Activated T-cell treated with anti-CD3 and anti-CD28 coated beads, Interleukin-2, amount 50 U/mL, for 4 hours (primary cell): ENCODE measurements at regions not wholly inside any gene's neighbourhood (a gene's known extent, or its start where the extent isn't known, plus 50 kb on each side); places are given as distances from the start of the nearest gene placed in this dataset.

Experiments
- ATAC-seq, 2 donors: fragments of 200-7000 bp; cut with Tn5 transposase; one replicate each; pipeline ENCODE4 v1.10.0; 2021
- DNase-seq: peaks from one replicate; pipeline ENCODE4 v3.0.0-alpha.2; 2020
- H3K27me3 Mint-ChIP-seq: one replicate; pipeline ENCODE4 v1.8.0; 2021; ENCODE audit warnings: low read depth, mixed read lengths
- H3K36me3 Mint-ChIP-seq: one replicate; pipeline ENCODE4 v1.8.0; 2022; ENCODE audit warnings: mixed read lengths; ENCODE audit not compliant: insufficient read depth
- H3K4me1 Mint-ChIP-seq: one replicate; pipeline ENCODE4 v1.8.0; 2021; ENCODE audit warnings: low read depth, mixed read lengths
- H3K4me3 Mint-ChIP-seq: one replicate; pipeline ENCODE4 v1.8.0; 2021; ENCODE audit warnings: mild to moderate bottlenecking, moderate library complexity, mixed read lengths
- H3K9me3 Mint-ChIP-seq: one replicate; pipeline ENCODE4 v1.8.0; 2021; ENCODE audit warnings: mixed read lengths

DNA sequence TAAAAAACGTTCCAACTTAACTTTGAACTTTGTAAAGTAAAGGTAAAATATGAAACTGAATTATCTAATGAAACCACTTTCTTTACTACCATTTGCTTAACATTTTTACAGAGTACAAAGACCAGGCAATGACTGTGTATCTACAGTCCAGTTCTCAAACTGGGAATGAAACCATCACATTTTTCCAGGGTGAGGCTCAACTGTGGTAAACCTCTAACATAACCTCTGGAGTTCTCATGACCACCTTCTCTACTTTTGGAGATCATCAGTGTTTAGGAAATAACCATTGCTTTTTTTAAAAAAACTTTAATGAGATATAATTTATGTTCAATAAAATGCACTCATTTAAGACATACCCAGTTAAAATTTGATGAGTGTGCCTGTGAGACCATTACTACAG is 223.5 kb downstream of the RNF152 start:
- Mint-ChIP-seq H3K27me3 (peaks cover 8% of the 10 kb centered on the region), H3K4me1 (no peaks in the 10 kb centered on the region), H3K4me3 (no peak overlapping the region), H3K36me3 (no peaks in the 10 kb centered on the region), H3K9me3 (no peaks in the 10 kb centered on the region)
- DNase-seq (no peak), ATAC-seq (no peak)

GRCh38 chr18:61666876-61667590 is 225.8 kb downstream of the RNF152 start:
- H3K4me3 Mint-ChIP-seq, result no peak overlapping the region
- H3K4me1 Mint-ChIP-seq, result no peaks in the 10 kb centered on the region
- no peak for ATAC-seq
- no peaks in the 10 kb centered on the region for H3K36me3 Mint-ChIP-seq
- no peak for DNase-seq
- no peaks in the 10 kb centered on the region for H3K27me3 Mint-ChIP-seq
- H3K9me3 Mint-ChIP-seq, result peaks cover 7% of the 10 kb centered on the region

DNA sequence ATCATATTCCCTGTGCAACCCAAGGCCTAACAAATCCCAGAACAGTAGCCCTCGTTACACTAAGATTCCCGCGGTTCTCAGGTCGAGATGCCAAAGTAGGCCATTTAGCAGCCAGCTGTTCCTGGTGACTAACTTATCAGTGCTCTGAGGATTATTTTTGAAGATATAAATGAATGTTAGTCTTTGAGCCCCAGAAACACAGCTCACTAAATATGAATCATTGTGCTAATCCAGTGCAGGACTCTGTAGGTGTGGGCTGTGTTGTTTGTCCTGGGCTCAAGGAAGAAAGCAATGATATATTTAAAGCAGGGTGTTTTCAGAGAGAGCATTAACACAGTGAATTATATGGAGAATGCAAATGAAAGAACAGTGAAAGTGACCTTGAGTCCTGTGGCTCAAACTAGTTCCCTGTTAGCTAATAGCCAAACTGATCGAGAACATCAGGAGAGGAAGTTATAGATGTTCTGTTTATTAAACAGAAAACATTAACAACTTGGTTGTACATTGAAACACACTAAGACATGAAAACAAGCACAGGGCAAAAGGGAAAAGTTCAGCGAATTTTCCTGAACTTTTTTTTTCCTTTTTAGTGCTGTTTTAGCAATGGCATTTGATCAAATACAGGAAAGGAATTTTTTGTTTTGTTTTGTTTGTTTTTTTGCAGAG is 228.3 kb downstream of the RNF152 start:
- ATAC-seq (no peak), DNase-seq (no peak)
- Mint-ChIP-seq H3K4me3 (no peak overlapping the region), H3K27me3 (peaks cover 3% of the 10 kb centered on the region), H3K4me1 (no peaks in the 10 kb centered on the region), H3K36me3 (no peaks in the 10 kb centered on the region), H3K9me3 (peaks cover 10% of the 10 kb centered on the region)

DNA sequence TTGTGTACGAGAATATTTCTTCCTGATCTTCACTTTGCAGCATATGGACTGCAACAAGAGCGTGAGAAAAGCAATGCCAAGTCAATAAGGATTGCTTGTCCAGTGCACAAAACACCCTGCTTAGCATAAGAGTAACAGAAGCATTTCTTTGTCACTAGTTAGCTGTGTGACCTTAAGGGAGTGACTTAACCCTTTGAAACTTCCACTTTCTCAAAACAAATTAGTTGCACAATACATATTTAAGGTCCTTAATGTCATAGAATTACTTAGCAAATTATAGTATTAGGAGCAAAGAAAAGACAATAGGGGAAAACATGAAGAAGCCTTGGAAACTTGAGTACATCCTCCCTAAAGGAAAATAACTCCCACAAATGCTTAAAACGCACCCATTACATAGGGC is 230.1 kb downstream of the RNF152 start:
- H3K4me3 Mint-ChIP-seq, result no peak overlapping the region
- peaks cover 3% of the 10 kb centered on the region for H3K27me3 Mint-ChIP-seq
- H3K9me3 Mint-ChIP-seq, result peaks cover 10% of the 10 kb centered on the region
- H3K36me3 Mint-ChIP-seq, result no peaks in the 10 kb centered on the region
- H3K4me1 Mint-ChIP-seq, result no peaks in the 10 kb centered on the region
- no peak for DNase-seq
- no peak for ATAC-seq

- no peak overlapping the region for H3K4me3 Mint-ChIP-seq
- H3K27me3 Mint-ChIP-seq, result peaks cover 5% of the 10 kb centered on the region
- no peak for ATAC-seq
- no peaks in the 10 kb centered on the region for H3K36me3 Mint-ChIP-seq
- DNase-seq, result no peak
- peaks cover 13% of the 10 kb centered on the region for H3K9me3 Mint-ChIP-seq
- no peaks in the 10 kb centered on the region for H3K4me1 Mint-ChIP-seq
Observed at GRCh38 chr18:61658431-61658830, 234.4 kb downstream of the RNF152 start.

- peaks cover 5% of the 10 kb centered on the region for H3K27me3 Mint-ChIP-seq
- no peaks in the 10 kb centered on the region for H3K4me1 Mint-ChIP-seq
- H3K9me3 Mint-ChIP-seq, result peaks cover 8% of the 10 kb centered on the region
- DNase-seq, result no peak
- no peaks in the 10 kb centered on the region for H3K36me3 Mint-ChIP-seq
- no peak overlapping the region for H3K4me3 Mint-ChIP-seq
- no peak for ATAC-seq
Observed at GRCh38 chr18:61657066-61657732, 235.6 kb downstream of the RNF152 start.

DNA sequence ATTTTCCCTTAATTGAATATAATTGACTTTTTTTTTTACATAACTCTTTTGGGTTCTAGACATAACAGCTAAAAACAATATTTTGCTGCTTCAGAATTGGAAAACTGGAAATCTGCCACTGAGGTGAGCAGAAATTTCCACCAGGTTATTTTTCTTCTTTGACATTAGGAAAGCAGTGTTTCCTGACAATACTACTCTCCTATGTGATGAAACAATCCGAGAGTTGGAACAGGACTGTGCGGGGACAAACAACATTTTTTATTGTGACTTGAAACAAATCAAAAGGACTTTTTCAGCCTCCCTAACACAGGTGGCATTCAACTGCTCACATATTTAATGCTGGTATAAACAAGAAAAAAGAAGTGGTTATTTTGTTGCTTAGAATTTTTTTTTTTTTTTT is 237.2 kb downstream of the RNF152 start:
- peaks cover 2% of the 10 kb centered on the region for H3K27me3 Mint-ChIP-seq

GRCh38 chr18:61653823-61654551 is 238.8 kb downstream of the RNF152 start:
- ATAC-seq, result no peak
- H3K27me3 Mint-ChIP-seq, result peaks cover 2% of the 10 kb centered on the region
- no peak overlapping the region for H3K4me3 Mint-ChIP-seq
- no peaks in the 10 kb centered on the region for H3K36me3 Mint-ChIP-seq
- no peak for DNase-seq
- peaks cover 3% of the 10 kb centered on the region for H3K9me3 Mint-ChIP-seq
- H3K4me1 Mint-ChIP-seq, result no peaks in the 10 kb centered on the region

More for the DNA sequence above, 237.2 kb downstream of the RNF152 start:
- no peaks in the 10 kb centered on the region for H3K36me3 Mint-ChIP-seq
- H3K4me1 Mint-ChIP-seq, result no peaks in the 10 kb centered on the region
- DNase-seq (no peak), ATAC-seq (no peak)
- H3K9me3 Mint-ChIP-seq, result peaks cover 3% of the 10 kb centered on the region
- H3K4me3 Mint-ChIP-seq, result no peak overlapping the region

DNA sequence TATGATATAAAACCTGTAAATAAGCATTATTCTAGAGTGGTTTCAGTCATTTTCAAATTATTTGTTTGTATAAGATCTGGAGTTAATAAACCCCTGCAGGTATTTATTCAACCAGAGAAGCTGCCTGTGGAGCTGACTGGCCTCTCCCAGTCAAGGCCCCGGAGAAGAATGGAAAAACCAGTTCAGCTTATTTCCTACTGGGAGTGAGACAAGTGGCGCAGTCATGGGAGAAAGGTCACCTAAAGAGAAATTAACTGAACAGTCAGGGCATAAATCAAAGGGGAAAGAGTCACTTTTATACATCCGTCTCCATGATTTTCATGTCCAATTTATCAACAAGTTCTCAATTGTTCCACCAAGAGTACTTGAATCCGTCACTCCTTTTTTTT is 240.9 kb downstream of the RNF152 start:
- Mint-ChIP-seq H3K4me1 (no peaks in the 10 kb centered on the region), H3K4me3 (no peak overlapping the region), H3K9me3 (no peaks in the 10 kb centered on the region), H3K27me3 (no peaks in the 10 kb centered on the region), H3K36me3 (no peaks in the 10 kb centered on the region)
- ATAC-seq (no peak), DNase-seq (no peak)

DNA sequence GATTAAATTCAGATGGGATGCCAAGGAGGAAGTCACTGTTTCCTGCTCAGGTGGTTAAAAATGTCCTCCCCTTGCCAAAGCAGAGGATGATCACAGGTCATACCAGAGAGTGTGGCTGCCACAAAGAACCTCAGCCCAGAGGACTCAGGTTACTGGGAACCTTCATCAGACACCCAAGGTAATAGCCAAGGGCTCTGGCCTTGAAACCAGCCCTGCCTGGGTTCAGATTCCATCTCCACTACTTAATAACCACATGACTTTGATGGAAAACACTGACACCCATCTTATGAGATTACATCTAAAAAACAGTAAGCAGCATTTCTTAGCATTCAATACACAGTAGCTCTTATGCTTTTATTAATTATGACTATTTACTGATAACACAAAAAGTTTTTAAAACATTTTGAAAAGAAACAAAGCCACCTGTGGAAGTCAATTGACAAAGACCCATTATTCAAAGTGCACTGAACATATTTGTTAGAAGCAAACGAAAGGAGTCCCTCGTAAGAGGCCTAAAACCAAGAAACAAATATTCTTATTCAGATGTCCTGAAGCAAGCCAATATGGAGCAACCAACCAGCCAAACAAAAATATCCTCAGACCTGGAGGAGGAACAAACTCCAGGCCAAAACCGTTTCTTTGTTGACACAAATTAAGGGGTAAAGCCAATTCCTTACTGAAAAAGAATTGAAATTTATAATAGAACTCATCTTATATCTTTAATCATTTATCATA is 241.5 kb downstream of the RNF152 start:
- H3K4me3 Mint-ChIP-seq, result no peak overlapping the region

DNA sequence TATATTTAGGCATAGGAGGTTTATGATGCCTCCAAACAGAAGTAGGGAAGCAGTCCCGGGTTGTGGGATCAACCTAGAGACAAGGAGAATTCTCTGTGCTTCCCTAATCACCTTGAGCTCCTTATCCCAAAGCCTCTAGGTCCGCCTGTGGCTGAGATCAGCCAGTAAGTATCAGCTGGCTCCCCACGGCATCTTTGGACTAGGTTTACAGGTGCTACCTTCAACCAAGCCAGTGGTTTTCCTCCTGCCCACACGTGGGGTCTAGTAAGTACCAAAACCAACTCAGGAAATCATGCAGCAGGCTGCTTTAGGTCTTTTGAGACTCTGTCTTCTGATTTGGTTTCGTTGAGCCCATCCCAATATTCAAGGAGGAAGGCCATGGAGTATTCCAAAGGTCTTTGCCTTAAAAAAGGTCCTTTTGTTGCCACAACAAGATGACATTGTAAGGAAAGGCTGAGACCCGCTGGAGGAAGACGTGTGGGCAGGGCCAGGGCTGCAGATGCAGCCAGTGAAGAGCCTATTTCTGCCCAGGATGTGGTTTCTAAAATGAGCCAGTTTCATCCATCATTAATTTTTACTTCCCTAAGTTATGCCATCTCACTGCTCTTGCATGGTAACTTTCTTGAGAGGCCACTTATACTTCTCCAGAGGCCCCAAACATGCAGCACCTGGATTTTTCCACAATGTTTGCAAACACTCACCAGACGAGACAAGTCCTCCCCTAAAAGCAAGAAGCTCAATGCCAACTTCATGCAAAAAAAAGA is 248.7 kb downstream of the RNF152 start:
- DNase-seq (no peak), ATAC-seq (no peak)
- H3K4me3 Mint-ChIP-seq, result no peak overlapping the region
- no peaks in the 10 kb centered on the region for H3K9me3 Mint-ChIP-seq
- peaks cover 5% of the 10 kb centered on the region for H3K27me3 Mint-ChIP-seq
- peaks cover 2% of the 10 kb centered on the region for H3K4me1 Mint-ChIP-seq
- H3K36me3 Mint-ChIP-seq, result no peaks in the 10 kb centered on the region

More for the DNA sequence above, 241.5 kb downstream of the RNF152 start:
- no peak for DNase-seq
- Mint-ChIP-seq H3K36me3 (no peaks in the 10 kb centered on the region), H3K4me1 (no peaks in the 10 kb centered on the region), H3K9me3 (no peaks in the 10 kb centered on the region), H3K27me3 (no peaks in the 10 kb centered on the region)
- no peak for ATAC-seq

DNA sequence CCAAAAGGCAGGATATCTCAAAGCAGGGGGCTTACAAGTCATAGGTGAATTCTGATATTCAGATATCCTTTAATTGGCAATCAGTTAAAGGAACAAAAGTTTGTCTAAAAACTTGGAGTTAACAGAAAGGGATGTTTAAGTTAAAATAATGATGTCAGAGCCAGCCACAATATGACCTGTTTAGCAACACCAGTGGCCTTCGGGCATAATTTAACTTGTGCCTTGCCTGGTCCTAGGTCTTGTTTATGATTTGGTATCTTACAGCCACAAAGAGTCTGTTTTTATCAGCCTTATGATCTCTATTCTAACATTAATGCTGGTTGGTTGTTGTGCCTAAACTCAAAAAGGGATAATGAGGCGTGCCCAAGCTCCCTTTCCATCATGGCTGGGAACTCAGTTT is 252.9 kb downstream of the RNF152 start:
- Mint-ChIP-seq H3K9me3 (no peaks in the 10 kb centered on the region), H3K36me3 (no peaks in the 10 kb centered on the region), H3K4me3 (no peak overlapping the region), H3K27me3 (peaks cover 11% of the 10 kb centered on the region), H3K4me1 (peaks cover 2% of the 10 kb centered on the region)
- no peak for DNase-seq
- ATAC-seq, result no peak

- no peak overlapping the region for H3K4me3 Mint-ChIP-seq
- no peaks in the 10 kb centered on the region for H3K9me3 Mint-ChIP-seq
- ATAC-seq (no peak), DNase-seq (no peak)
- no peaks in the 10 kb centered on the region for H3K4me1 Mint-ChIP-seq
- H3K36me3 Mint-ChIP-seq, result no peaks in the 10 kb centered on the region
- peaks cover 12% of the 10 kb centered on the region for H3K27me3 Mint-ChIP-seq
Observed at GRCh38 chr18:61637905-61638595, 254.8 kb downstream of the RNF152 start.
